ENCODE measurements at regions not wholly inside any gene's neighbourhood (a gene's known extent, or its start where the extent isn't known, plus 50 kb on each side); places are given as distances from the start of the nearest gene placed in this dataset.
A peak's percentile ranks its signal among the peaks of the same experiment; 100 is the strongest.

DNA sequence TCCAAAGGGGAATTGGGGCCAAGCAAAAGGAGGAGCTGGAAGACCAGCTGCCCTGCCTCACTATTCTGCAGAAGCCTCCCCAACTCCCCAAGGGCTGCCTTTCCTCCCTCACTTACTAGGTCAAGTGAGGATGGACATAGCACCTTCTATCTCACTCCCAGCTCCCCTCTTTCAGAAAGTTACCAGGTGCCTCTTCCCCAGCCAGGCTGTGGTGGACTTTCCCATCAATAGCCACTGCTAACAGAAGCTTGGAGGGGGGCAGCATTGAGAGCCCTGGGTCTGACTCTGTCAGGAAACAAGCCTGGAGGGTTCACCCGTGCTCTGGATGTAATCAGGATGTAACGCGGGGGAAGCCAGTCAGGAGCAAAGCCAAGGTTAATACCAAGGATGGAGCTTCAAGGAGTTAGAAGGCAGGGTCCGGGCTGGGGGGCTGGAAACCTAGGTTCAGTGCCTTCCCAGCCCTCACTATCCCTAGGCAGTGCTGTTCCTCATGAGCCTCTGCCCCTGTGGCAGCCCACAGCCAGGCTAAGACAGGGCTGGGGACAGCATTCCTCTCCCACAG lies 127.8 kb upstream of the NGF start:
- no peak for DNase-seq
- no peaks in the 10 kb centered on the region for H3K36me3 ChIP-seq
- H3K27ac ChIP-seq = no peak overlapping the region
- TF ChIP-seq, protein P1, sequence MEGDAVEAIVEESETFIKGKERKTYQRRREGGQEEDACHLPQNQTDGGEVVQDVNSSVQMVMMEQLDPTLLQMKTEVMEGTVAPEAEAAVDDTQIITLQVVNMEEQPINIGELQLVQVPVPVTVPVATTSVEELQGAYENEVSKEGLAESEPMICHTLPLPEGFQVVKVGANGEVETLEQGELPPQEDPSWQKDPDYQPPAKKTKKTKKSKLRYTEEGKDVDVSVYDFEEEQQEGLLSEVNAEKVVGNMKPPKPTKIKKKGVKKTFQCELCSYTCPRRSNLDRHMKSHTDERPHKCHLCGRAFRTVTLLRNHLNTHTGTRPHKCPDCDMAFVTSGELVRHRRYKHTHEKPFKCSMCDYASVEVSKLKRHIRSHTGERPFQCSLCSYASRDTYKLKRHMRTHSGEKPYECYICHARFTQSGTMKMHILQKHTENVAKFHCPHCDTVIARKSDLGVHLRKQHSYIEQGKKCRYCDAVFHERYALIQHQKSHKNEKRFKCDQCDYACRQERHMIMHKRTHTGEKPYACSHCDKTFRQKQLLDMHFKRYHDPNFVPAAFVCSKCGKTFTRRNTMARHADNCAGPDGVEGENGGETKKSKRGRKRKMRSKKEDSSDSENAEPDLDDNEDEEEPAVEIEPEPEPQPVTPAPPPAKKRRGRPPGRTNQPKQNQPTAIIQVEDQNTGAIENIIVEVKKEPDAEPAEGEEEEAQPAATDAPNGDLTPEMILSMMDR (IDR thresholded peaks at IDR 0.05; ENCODE audit: low read depth, low read length) = no peak
- no peaks in the 10 kb centered on the region for H3K9me3 ChIP-seq (ENCODE audit: severe bottlenecking)
- no peak overlapping the region for H3K4me3 ChIP-seq (ENCODE audit: low read depth, low read length)
- no peaks in the 10 kb centered on the region for H3K27me3 ChIP-seq (ENCODE audit: insufficient read depth, low read depth, severe bottlenecking)

DNA sequence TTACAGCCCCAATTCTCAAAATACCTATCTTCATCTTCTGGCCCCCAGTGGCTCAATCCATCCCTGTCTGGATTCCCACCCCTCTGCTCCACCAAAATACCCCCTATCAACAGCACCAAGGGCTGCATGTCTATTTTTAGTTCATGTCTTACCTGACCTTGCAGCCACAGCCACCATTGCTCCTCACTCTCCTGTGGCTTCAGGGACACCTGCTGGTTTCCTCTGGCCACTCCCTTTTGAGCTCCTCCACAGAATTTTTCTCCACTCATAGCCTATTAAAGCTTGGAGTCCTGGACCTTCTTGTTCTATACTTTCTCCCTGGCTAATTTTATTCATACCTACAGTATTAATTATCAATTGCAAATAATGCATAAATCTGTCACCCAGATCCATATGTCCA lies 125.3 kb upstream of the NGF start:
- TF ChIP-seq, protein P1 (IDR thresholded peaks at IDR 0.05; ENCODE audit: low read depth, low read length) = peak; percentile 65
- peak; percentile 63 for DNase-seq
- no peak overlapping the region for H3K4me3 ChIP-seq (ENCODE audit: low read depth, low read length)
- no peaks in the 10 kb centered on the region for H3K27me3 ChIP-seq (ENCODE audit: insufficient read depth, low read depth, severe bottlenecking)
- no peaks in the 10 kb centered on the region for H3K36me3 ChIP-seq
- no peak overlapping the region for H3K27ac ChIP-seq
- H3K9me3 ChIP-seq (ENCODE audit: severe bottlenecking) = no peaks in the 10 kb centered on the region

GRCh38 chr1:115462566-115463076 lies 124.6 kb upstream of the NGF start:
- H3K27me3 ChIP-seq (ENCODE audit: insufficient read depth, low read depth, severe bottlenecking) = no peaks in the 10 kb centered on the region
- H3K36me3 ChIP-seq = no peaks in the 10 kb centered on the region
- no peak overlapping the region for H3K27ac ChIP-seq
- TF ChIP-seq, protein P1 (IDR thresholded peaks at IDR 0.05; ENCODE audit: low read depth, low read length) = no peak
- no peak for DNase-seq
- H3K9me3 ChIP-seq (ENCODE audit: severe bottlenecking) = no peaks in the 10 kb centered on the region
- H3K4me3 ChIP-seq (ENCODE audit: low read depth, low read length) = no peak overlapping the region

DNA sequence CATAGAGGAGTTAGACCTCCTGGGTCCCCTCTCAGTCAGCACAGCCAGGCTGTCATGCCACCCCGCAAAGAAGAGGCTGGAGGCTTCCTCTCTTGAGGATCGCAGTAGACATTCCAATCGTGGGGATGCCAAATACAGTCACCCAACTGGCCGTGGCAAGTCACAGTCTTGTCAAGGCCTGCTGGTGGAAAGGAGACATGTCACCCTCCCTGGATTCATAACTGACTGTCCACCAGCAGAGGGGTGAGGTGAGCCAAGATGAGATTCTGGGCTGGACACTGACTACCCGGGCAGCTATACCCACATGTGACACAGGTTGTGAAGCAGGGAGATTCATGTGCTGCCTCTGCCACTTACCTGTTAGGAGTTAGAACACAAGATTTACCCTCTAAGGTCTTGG lies 123.5 kb upstream of the NGF start:
- Histone ChIP-seq H3K36me3 (no peaks in the 10 kb centered on the region), H3K27ac (no peak overlapping the region), H3K9me3 (ENCODE audit: severe bottlenecking) (no peaks in the 10 kb centered on the region), H3K27me3 (ENCODE audit: insufficient read depth, low read depth, severe bottlenecking) (no peaks in the 10 kb centered on the region), H3K4me3 (ENCODE audit: low read depth, low read length) (no peak overlapping the region)
- TF ChIP-seq, protein P1 (IDR thresholded peaks at IDR 0.05; ENCODE audit: low read depth, low read length) = peak; percentile 37; the same call in 1 of the 2 replicates
- DNase-seq = no peak

- Histone ChIP-seq H3K36me3 (no peaks in the 10 kb centered on the region), H3K27ac (no peak overlapping the region), H3K4me3 (ENCODE audit: low read depth, low read length) (no peak overlapping the region), H3K9me3 (ENCODE audit: severe bottlenecking) (no peaks in the 10 kb centered on the region), H3K27me3 (ENCODE audit: insufficient read depth, low read depth, severe bottlenecking) (no peaks in the 10 kb centered on the region)
- no peak for DNase-seq
- TF ChIP-seq, protein P1 (IDR thresholded peaks at IDR 0.05; ENCODE audit: low read depth, low read length) = no peak
Measured at GRCh38 chr1:115459161-115459560, 121.1 kb upstream of the NGF start.
